IPS-18a (cell line): ENCODE measurements at regions not wholly inside any gene's neighbourhood (a gene's known extent, or its start where the extent isn't known, plus 50 kb on each side); places are given as distances from the start of the nearest gene placed in this dataset.

Experiments used
- H3K27ac ChIP-seq: one replicate; pipeline ENCODE4 v1.5.1; 2013; ENCODE audit warnings: low read length
- H3K27me3 ChIP-seq: one replicate; pipeline ENCODE4 v1.6.1; 2013; ENCODE audit warnings: mild to moderate bottlenecking, low read length; ENCODE audit not compliant: control insufficient read depth, insufficient read depth
- H3K36me3 ChIP-seq: one replicate; pipeline ENCODE4 v1.6.1; 2013; ENCODE audit warnings: low read depth, low read length; ENCODE audit not compliant: control insufficient read depth
- H3K4me1 ChIP-seq: one replicate; pipeline ENCODE4 v1.6.1; 2013; ENCODE audit warnings: low read depth, low read length; ENCODE audit not compliant: control insufficient read depth
- H3K4me3 ChIP-seq: one replicate; pipeline ENCODE4 v1.5.1; 2013; ENCODE audit warnings: low read length
- H3K9ac ChIP-seq: one replicate; pipeline ENCODE4 v1.6.1; 2013; ENCODE audit warnings: mild to moderate bottlenecking, low read length, moderate library complexity
- H3K9me3 ChIP-seq: one replicate; pipeline ENCODE4 v1.6.1; 2013; ENCODE audit warnings: low read depth, low read length; ENCODE audit not compliant: control insufficient read depth

GRCh38 chr2:147630585-147630984 is 214.2 kb upstream of the ACVR2A start:
- H3K4me1 ChIP-seq: no peaks in the 10 kb centered on the region
- H3K27ac ChIP-seq: no peak overlapping the region
- H3K36me3 ChIP-seq: no peaks in the 10 kb centered on the region
- H3K9ac ChIP-seq: no peak overlapping the region
- H3K9me3 ChIP-seq: no peaks in the 10 kb centered on the region
- H3K4me3 ChIP-seq: no peak overlapping the region
- no peaks in the 10 kb centered on the region for H3K27me3 ChIP-seq

DNA sequence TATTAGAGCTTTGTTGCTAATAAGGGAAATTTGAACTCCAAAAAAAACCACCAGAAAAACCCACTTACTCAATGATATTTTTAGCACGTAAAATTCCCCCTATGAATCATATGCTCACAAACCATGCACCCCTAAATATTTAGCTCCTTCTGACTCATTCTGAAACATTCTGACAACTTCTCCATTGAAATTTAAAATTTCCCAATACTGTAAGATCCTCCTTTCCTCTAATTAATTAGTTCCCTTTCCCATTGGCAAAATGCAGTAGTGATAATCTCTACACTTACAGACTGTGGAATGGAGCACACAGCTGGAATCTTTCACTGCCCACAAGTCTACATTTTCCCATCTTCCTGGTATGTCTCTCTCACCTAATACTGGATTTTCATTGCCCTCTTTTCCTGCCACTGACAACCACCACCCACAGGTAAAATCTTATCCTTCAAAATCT is 215.8 kb upstream of the ACVR2A start:
- no peak overlapping the region for H3K9ac ChIP-seq

DNA sequence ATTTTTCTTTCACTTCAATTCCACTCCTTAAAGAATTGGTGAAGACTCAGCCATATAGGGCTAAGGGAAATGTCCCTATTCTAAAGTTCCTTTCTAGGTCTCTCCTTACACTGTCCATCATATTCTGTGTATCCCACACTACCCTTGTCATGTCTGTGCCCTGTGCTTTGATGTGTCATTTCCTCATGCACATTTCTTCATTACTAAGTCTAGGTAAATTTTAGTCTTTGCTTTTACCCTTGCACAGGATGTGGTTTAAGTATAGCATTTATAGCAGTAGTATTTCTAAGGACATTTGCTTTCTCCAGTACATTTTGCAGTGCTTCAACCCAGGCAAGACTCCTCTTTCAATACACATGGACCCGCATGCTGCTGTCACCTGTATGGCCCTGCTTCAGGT is 221.5 kb upstream of the ACVR2A start:
- no peak overlapping the region for H3K4me3 ChIP-seq
- H3K9me3 ChIP-seq: no peaks in the 10 kb centered on the region
- H3K9ac ChIP-seq: no peak overlapping the region
- H3K27me3 ChIP-seq: no peaks in the 10 kb centered on the region
- no peaks in the 10 kb centered on the region for H3K36me3 ChIP-seq
- no peak overlapping the region for H3K27ac ChIP-seq
- no peaks in the 10 kb centered on the region for H3K4me1 ChIP-seq

More for the DNA sequence above, 215.8 kb upstream of the ACVR2A start:
- Histone ChIP-seq H3K36me3 (no peaks in the 10 kb centered on the region), H3K9me3 (no peaks in the 10 kb centered on the region), H3K27me3 (no peaks in the 10 kb centered on the region), H3K4me1 (no peaks in the 10 kb centered on the region), H3K27ac (no peak overlapping the region), H3K4me3 (no peak overlapping the region)

DNA sequence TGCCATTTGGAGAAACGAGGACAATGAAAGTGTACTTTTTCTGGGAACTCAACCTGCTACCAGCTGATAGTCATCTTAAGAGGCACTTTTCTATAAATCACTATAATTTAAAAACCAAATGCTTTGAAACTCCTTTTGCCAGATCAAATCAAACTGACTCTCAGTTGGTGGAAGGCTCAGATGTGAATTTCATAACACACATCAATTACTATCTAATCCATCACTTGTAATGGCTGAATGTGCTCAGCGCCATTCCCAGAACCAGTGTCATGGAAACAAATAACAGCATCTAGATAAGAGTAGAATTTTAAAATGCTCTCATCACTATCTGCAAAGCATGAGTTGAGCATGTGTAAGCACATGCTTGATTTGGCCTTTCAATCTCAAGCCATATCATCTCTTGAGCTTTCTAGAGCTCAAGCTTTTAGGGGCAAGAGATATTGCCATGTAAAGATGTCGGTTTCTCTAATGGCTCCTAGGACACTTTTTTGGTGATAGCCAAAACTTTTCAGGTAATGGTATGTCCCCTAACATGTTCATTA is 223.1 kb upstream of the ACVR2A start:
- Histone ChIP-seq H3K27ac (no peak overlapping the region), H3K4me3 (no peak overlapping the region), H3K36me3 (no peaks in the 10 kb centered on the region), H3K4me1 (peaks cover 6% of the 10 kb centered on the region), H3K27me3 (no peaks in the 10 kb centered on the region), H3K9me3 (no peaks in the 10 kb centered on the region), H3K9ac (no peak overlapping the region)

GRCh38 chr2:147619808-147620207 is 225.0 kb upstream of the ACVR2A start:
- no peaks in the 10 kb centered on the region for H3K36me3 ChIP-seq
- H3K27ac ChIP-seq: no peak overlapping the region
- peaks cover 6% of the 10 kb centered on the region for H3K4me1 ChIP-seq
- H3K9me3 ChIP-seq: no peaks in the 10 kb centered on the region
- no peak overlapping the region for H3K4me3 ChIP-seq
- no peak overlapping the region for H3K9ac ChIP-seq
- H3K27me3 ChIP-seq: no peaks in the 10 kb centered on the region

- Histone ChIP-seq H3K4me3 (no peak overlapping the region), H3K36me3 (no peaks in the 10 kb centered on the region), H3K9me3 (no peaks in the 10 kb centered on the region), H3K27ac (no peak overlapping the region), H3K27me3 (no peaks in the 10 kb centered on the region), H3K9ac (no peak overlapping the region), H3K4me1 (peaks cover 6% of the 10 kb centered on the region)
These were observed 229.1 kb upstream of the ACVR2A start for GRCh38 chr2:147615726-147616125.

- no peaks in the 10 kb centered on the region for H3K36me3 ChIP-seq
- no peaks in the 10 kb centered on the region for H3K27me3 ChIP-seq
- H3K9me3 ChIP-seq: no peaks in the 10 kb centered on the region
- H3K4me3 ChIP-seq: no peak overlapping the region
- no peak overlapping the region for H3K9ac ChIP-seq
- no peak overlapping the region for H3K27ac ChIP-seq
- peaks cover 6% of the 10 kb centered on the region for H3K4me1 ChIP-seq
These were observed 229.8 kb upstream of the ACVR2A start for GRCh38 chr2:147614979-147615470.

DNA sequence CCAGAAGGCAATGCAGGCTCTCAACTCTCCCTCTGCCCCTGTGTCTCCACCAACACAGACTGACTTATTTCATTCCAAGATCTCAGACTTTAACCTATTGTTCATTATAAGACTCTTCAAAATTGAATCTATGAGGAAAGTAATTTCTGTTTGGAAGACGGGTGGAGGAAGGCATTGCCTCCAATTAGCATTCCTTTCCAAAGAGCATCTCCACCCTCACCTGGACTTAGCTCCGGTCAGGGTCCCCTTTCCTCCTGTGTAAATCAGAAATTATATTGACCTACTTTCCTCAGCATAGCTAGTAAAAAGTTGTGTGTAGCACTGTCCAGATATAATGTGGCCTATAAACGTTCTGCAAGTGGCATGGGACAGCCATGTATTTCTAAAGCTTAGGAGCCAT is 230.4 kb upstream of the ACVR2A start:
- no peak overlapping the region for H3K4me3 ChIP-seq
- no peaks in the 10 kb centered on the region for H3K27me3 ChIP-seq
- H3K36me3 ChIP-seq: no peaks in the 10 kb centered on the region
- H3K9me3 ChIP-seq: no peaks in the 10 kb centered on the region
- peaks cover 6% of the 10 kb centered on the region for H3K4me1 ChIP-seq
- no peak overlapping the region for H3K9ac ChIP-seq
- no peak overlapping the region for H3K27ac ChIP-seq

DNA sequence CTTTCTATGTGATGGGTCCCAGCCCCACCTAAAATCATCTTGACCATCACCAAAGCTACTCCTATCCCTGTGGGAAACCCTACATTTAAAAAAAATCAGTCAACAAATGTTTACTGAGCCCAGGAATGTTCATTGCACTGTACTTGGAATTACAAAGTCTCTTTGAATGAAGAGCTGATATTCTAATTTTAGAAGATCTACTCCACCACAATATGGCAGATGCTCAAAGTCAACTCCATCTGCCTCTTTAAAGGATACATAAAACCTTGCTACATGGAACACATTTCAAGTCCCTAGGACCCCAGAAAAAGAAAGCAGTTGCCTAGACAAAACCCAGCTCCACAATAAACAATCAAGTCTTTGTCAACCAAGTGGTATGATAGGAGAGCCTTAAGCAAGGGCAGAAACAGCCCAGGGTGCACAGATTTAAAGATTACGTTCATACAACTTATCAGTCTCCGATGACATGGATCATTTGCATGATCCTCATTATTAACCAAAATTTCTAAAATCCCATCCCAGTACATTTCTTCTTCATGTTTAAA is 234.3 kb upstream of the ACVR2A start:
- H3K27me3 ChIP-seq: no peaks in the 10 kb centered on the region
- H3K9ac ChIP-seq: no peak overlapping the region
- no peaks in the 10 kb centered on the region for H3K36me3 ChIP-seq
- H3K4me1 ChIP-seq: no peaks in the 10 kb centered on the region
- no peak overlapping the region for H3K4me3 ChIP-seq
- H3K27ac ChIP-seq: no peak overlapping the region
- H3K9me3 ChIP-seq: no peaks in the 10 kb centered on the region

- H3K36me3 ChIP-seq: no peaks in the 10 kb centered on the region
- H3K9ac ChIP-seq: no peak overlapping the region
- no peak overlapping the region for H3K4me3 ChIP-seq
- no peak overlapping the region for H3K27ac ChIP-seq
- no peaks in the 10 kb centered on the region for H3K27me3 ChIP-seq
- H3K4me1 ChIP-seq: no peaks in the 10 kb centered on the region
- no peaks in the 10 kb centered on the region for H3K9me3 ChIP-seq
These were observed 235.5 kb upstream of the ACVR2A start for GRCh38 chr2:147609301-147609700.

- no peak overlapping the region for H3K9ac ChIP-seq
- H3K27me3 ChIP-seq: no peaks in the 10 kb centered on the region
- peaks cover 9% of the 10 kb centered on the region for H3K4me1 ChIP-seq
- no peaks in the 10 kb centered on the region for H3K9me3 ChIP-seq
- H3K36me3 ChIP-seq: no peaks in the 10 kb centered on the region
- no peak overlapping the region for H3K27ac ChIP-seq
- no peak overlapping the region for H3K4me3 ChIP-seq
These were observed 237.4 kb upstream of the ACVR2A start for GRCh38 chr2:147607379-147607778.

- Histone ChIP-seq H3K9ac (no peak overlapping the region), H3K4me1 (peaks cover 12% of the 10 kb centered on the region), H3K27me3 (no peaks in the 10 kb centered on the region), H3K9me3 (no peaks in the 10 kb centered on the region), H3K36me3 (no peaks in the 10 kb centered on the region), H3K4me3 (no peak overlapping the region), H3K27ac (no peak overlapping the region)
These were observed 241.0 kb upstream of the ACVR2A start for GRCh38 chr2:147603876-147604275.
